ENCODE measurements at regions not wholly inside any gene's neighbourhood (a gene's known extent, or its start where the extent isn't known, plus 50 kb on each side); places are given as distances from the start of the nearest gene placed in this dataset.
A peak's percentile ranks its signal among the peaks of the same experiment; 100 is the strongest.

DNA sequence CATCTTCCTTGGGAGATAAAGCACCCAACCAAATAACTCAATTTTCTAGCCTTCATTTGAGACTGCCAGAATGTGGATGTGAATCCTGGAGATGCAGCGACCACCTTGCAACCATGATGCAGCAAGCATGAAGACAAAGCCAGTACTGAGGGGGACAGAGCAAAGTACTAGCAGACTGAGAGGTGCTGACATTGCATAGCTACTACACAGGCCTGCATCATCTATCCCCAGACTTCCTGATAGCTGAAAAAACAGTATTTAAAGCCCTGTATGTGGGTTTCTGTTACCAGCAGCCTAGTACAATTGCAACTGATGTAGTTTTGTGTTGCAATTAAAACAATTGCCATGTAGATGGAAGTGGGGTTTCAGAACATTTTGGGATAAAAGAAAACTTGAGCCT, 146.3 kb upstream of the VEPH1 start:
- no peaks in the 10 kb centered on the region for H3K4me1 Mint-ChIP-seq
- no peaks in the 10 kb centered on the region for H3K4me1 ChIP-seq
- no peak overlapping the region for H3K27ac Mint-ChIP-seq
- no peaks in the 10 kb centered on the region for H3K27me3 ChIP-seq
- H3K4me3 ChIP-seq = no peak overlapping the region
- TF ChIP-seq, protein P1, sequence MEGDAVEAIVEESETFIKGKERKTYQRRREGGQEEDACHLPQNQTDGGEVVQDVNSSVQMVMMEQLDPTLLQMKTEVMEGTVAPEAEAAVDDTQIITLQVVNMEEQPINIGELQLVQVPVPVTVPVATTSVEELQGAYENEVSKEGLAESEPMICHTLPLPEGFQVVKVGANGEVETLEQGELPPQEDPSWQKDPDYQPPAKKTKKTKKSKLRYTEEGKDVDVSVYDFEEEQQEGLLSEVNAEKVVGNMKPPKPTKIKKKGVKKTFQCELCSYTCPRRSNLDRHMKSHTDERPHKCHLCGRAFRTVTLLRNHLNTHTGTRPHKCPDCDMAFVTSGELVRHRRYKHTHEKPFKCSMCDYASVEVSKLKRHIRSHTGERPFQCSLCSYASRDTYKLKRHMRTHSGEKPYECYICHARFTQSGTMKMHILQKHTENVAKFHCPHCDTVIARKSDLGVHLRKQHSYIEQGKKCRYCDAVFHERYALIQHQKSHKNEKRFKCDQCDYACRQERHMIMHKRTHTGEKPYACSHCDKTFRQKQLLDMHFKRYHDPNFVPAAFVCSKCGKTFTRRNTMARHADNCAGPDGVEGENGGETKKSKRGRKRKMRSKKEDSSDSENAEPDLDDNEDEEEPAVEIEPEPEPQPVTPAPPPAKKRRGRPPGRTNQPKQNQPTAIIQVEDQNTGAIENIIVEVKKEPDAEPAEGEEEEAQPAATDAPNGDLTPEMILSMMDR (IDR thresholded peaks at IDR 0.05) = no peak
- TF ChIP-seq EZH2 (IDR thresholded peaks at IDR 0.05) (no peak), EZH2phosphoT487 (IDR thresholded peaks at IDR 0.05) (no peak)
- no peaks in the 10 kb centered on the region for H3K79me2 ChIP-seq (ENCODE audit: low read depth)
- H3K4me2 ChIP-seq = no peak overlapping the region
- no peaks in the 10 kb centered on the region for H3K36me3 Mint-ChIP-seq
- no peaks in the 10 kb centered on the region for H3K36me3 ChIP-seq
- H3K9me3 ChIP-seq (ENCODE audit: low read depth) = no peaks in the 10 kb centered on the region
- H3K4me3 Mint-ChIP-seq = no peak overlapping the region
- no peaks in the 10 kb centered on the region for H3F3A ChIP-seq (ENCODE audit: low read depth)
- no peaks in the 10 kb centered on the region for H3K9me3 Mint-ChIP-seq
- H3K9ac ChIP-seq = no peak overlapping the region
- no peak overlapping the region for H2AFZ ChIP-seq (replicated peaks)
- no peaks in the 10 kb centered on the region for H3K27me3 Mint-ChIP-seq (ENCODE audit: insufficient read depth, low read depth)
- H4K20me1 ChIP-seq (ENCODE audit: low read depth) = no peaks in the 10 kb centered on the region
- no peak for DNase-seq (ENCODE audit: low spot score)
- no peak overlapping the region for H3K27ac ChIP-seq

DNA sequence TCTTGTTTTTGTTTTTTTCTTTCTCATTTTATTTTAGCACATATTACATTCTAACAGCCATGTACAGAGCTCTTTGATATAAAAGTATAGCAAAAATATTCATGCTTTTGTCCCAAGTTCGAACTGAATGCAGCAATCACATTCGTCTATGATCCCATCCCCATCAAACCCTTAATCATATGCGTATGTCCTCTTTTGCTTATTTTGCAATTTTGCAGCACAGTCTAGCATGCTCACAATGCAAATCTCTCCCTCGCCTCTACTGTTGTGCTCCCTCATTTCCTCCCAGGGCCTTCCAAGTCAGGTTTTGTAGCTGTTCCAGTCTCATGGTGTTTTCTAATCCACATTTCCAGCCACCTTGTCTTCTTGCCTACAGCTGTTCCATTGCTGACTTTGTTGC, 144.6 kb upstream of the VEPH1 start:
- no peak for TF ChIP-seq EZH2phosphoT487 (IDR thresholded peaks at IDR 0.05)
- TF ChIP-seq, protein P1 (IDR thresholded peaks at IDR 0.05) = no peak
- no peak for TF ChIP-seq EZH2 (IDR thresholded peaks at IDR 0.05)
- H4K20me1 ChIP-seq (ENCODE audit: low read depth) = no peaks in the 10 kb centered on the region
- H3K4me2 ChIP-seq = no peak overlapping the region
- H2AFZ ChIP-seq (replicated peaks) = no peak overlapping the region
- DNase-seq (ENCODE audit: low spot score) = no peak
- H3K79me2 ChIP-seq (ENCODE audit: low read depth) = no peaks in the 10 kb centered on the region
- H3K27me3 Mint-ChIP-seq (ENCODE audit: insufficient read depth, low read depth) = no peaks in the 10 kb centered on the region
- no peak overlapping the region for H3K27ac Mint-ChIP-seq
- no peaks in the 10 kb centered on the region for H3K4me1 Mint-ChIP-seq
- H3K4me3 ChIP-seq = no peak overlapping the region
- no peaks in the 10 kb centered on the region for H3K27me3 ChIP-seq
- H3K9me3 ChIP-seq (ENCODE audit: low read depth) = no peaks in the 10 kb centered on the region
- no peaks in the 10 kb centered on the region for H3K9me3 Mint-ChIP-seq
- no peak overlapping the region for H3K9ac ChIP-seq
- H3K4me3 Mint-ChIP-seq = no peak overlapping the region
- no peaks in the 10 kb centered on the region for H3K4me1 ChIP-seq
- no peaks in the 10 kb centered on the region for H3K36me3 ChIP-seq
- H3F3A ChIP-seq (ENCODE audit: low read depth) = no peaks in the 10 kb centered on the region
- no peak overlapping the region for H3K27ac ChIP-seq
- H3K36me3 Mint-ChIP-seq = no peaks in the 10 kb centered on the region

DNA sequence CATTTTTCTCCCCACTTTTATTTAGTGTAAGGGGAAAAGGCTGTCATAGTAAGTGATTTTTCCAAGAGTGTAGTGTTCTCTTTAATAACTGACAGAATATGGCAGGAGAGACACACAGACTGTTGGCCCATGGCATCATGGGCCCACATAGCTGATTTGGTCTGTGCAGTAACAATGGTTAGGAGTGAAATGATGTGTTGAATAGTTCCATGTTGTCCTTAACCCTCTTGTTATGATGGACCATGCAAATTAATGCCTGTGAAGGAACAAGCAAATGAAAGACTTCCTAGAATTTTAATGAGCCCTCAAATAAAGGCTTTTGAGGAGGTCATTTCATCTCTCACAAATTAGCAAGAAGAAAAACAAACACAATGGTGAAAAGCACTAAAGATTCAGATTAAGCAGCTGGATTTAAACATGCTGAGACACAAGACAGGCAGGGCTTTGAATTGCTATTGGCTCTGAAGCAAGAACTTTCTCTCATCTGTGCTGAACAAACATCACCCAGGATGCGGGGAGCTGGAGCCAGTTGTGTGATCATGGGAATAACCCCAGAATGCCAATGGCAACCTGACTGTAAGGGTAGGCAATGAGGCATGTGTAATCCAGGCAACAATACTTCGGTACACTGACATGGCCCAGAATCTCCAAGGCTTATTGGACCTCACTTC, 136.7 kb upstream of the VEPH1 start:
- no peaks in the 10 kb centered on the region for H3K9me3 ChIP-seq (ENCODE audit: low read depth)
- H3K4me1 ChIP-seq = no peaks in the 10 kb centered on the region
- TF ChIP-seq EZH2 (IDR thresholded peaks at IDR 0.05) = no peak
- TF ChIP-seq, protein P1 (IDR thresholded peaks at IDR 0.05) = no peak
- TF ChIP-seq EZH2phosphoT487 (IDR thresholded peaks at IDR 0.05) = no peak
- H3K27ac ChIP-seq = no peak overlapping the region
- peaks cover 2% of the 10 kb centered on the region for H3K4me1 Mint-ChIP-seq
- H2AFZ ChIP-seq (replicated peaks) = no peak overlapping the region
- peak; percentile 8 for DNase-seq (ENCODE audit: low spot score)
- no peak overlapping the region for H3K9ac ChIP-seq
- no peaks in the 10 kb centered on the region for H4K20me1 ChIP-seq (ENCODE audit: low read depth)
- H3K4me3 Mint-ChIP-seq = no peak overlapping the region
- no peak overlapping the region for H3K4me2 ChIP-seq
- no peak overlapping the region for H3K27ac Mint-ChIP-seq
- H3K27me3 ChIP-seq = no peaks in the 10 kb centered on the region
- H3K36me3 Mint-ChIP-seq = no peaks in the 10 kb centered on the region
- peaks cover 11% of the 10 kb centered on the region for H3K9me3 Mint-ChIP-seq
- peaks cover 2% of the 10 kb centered on the region for H3K27me3 Mint-ChIP-seq (ENCODE audit: insufficient read depth, low read depth)
- H3K4me3 ChIP-seq = no peak overlapping the region
- H3F3A ChIP-seq (ENCODE audit: low read depth) = no peaks in the 10 kb centered on the region
- no peaks in the 10 kb centered on the region for H3K36me3 ChIP-seq
- no peaks in the 10 kb centered on the region for H3K79me2 ChIP-seq (ENCODE audit: low read depth)

All from neural progenitor cell (in vitro differentiated cells).